ENCODE measurements at regions not wholly inside any gene's neighbourhood (a gene's known extent, or its start where the extent isn't known, plus 50 kb on each side); places are given as distances from the start of the nearest gene placed in this dataset.

DNA sequence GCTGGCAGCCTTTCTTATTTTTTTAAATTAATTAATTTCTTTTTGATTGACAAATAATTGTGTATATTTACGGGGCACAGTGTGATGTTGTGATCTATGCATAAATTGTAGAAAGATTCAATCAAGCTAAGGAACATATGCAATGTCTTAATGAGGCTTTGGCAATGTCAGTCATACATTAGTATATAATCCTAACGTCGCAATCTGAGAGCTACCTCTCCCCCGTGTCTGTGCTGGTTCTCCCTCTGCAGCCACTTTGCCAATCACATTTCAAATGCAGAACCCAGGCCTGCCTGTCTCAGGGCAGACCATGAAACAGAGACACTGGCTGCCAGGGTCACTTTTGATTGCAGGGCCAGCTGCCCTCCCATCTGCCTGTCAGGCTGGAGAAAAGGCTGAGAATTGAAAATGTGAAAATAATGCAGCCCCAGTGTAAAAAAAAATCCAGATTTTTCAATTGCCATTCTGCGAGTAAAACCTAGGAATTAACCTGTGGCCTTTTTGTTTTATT, 56.3 kb downstream of the SLC24A2 start:
- no peak for DNase-seq
- no peak for TF ChIP-seq CTCF (IDR thresholded peaks at IDR 0.05)
- no peak for TF ChIP-seq POLR2A (IDR thresholded peaks at IDR 0.05)
- Histone ChIP-seq H3K9me3 (no peaks in the 10 kb centered on the region), H3K4me3 (no peak overlapping the region), H3K4me1 (no peaks in the 10 kb centered on the region), H3K36me3 (ENCODE audit: low read depth, missing control alignments) (no peaks in the 10 kb centered on the region), H3K27me3 (no peaks in the 10 kb centered on the region), H3K27ac (no peak overlapping the region)
- 63 to 69% methylated on average over 5 of the region's 5 CpGs for WGBS, 2 donors
- intact Hi-C loops (cut with DNase I; ENCODE audit: low total_unique reads): no loop called here

- WGBS, 2 donors: 81 to 84% methylated on average over 5 of the region's 5 CpGs
- Histone ChIP-seq H3K4me3 (no peak overlapping the region), H3K27me3 (no peaks in the 10 kb centered on the region), H3K27ac (no peak overlapping the region), H3K9me3 (no peaks in the 10 kb centered on the region), H3K36me3 (ENCODE audit: low read depth, missing control alignments) (no peaks in the 10 kb centered on the region), H3K4me1 (no peaks in the 10 kb centered on the region)
- TF ChIP-seq POLR2A (IDR thresholded peaks at IDR 0.05) (no peak), CTCF (IDR thresholded peaks at IDR 0.05) (no peak)
- intact Hi-C loops (cut with DNase I; ENCODE audit: low total_unique reads): no loop called here
- no peak for DNase-seq
These were observed 60.7 kb downstream of the SLC24A2 start for GRCh38 chr9:19728101-19728500.

- TF ChIP-seq CTCF (IDR thresholded peaks at IDR 0.05): no peak
- no peak for TF ChIP-seq POLR2A (IDR thresholded peaks at IDR 0.05)
- DNase-seq: no peak
- H3K27ac ChIP-seq: no peak overlapping the region
- H3K9me3 ChIP-seq: no peaks in the 10 kb centered on the region
- intact Hi-C loops (cut with DNase I; ENCODE audit: low total_unique reads): no loop called here
- H3K27me3 ChIP-seq: no peaks in the 10 kb centered on the region
- H3K36me3 ChIP-seq (ENCODE audit: low read depth, missing control alignments): no peaks in the 10 kb centered on the region
- no peak overlapping the region for H3K4me3 ChIP-seq
- no peaks in the 10 kb centered on the region for H3K4me1 ChIP-seq
- 86 to 87% methylated on average over 5 of the region's 5 CpGs for WGBS, 2 donors
These were observed 62.9 kb downstream of the SLC24A2 start for GRCh38 chr9:19725970-19726369.

DNA sequence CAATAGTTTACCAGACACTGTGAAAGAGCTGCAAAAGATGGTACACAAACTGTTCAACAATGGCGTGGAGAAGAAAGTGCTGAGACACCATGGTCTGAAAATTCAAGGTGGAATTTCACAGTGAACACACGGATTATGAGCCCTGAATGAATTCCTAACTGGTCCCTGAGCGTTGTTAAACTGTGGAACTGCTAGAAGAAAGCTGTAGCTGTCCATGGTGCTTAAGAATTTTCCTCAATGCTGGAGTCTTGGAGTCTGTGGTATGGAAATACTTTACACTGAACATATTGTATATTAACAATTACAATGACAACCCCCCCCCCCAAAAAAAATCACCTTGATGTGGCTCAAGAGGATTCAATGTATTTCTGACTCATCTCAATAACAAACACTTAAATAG, 68.5 kb downstream of the SLC24A2 start:
- H3K4me3 ChIP-seq: no peak overlapping the region
- no peaks in the 10 kb centered on the region for H3K36me3 ChIP-seq (ENCODE audit: low read depth, missing control alignments)
- WGBS, 2 donors: 16 to 25% methylated on average over 3 of the region's 3 CpGs
- no peaks in the 10 kb centered on the region for H3K9me3 ChIP-seq
- TF ChIP-seq CTCF (IDR thresholded peaks at IDR 0.05): no peak
- TF ChIP-seq POLR2A (IDR thresholded peaks at IDR 0.05): no peak
- no peaks in the 10 kb centered on the region for H3K4me1 ChIP-seq
- intact Hi-C loops (cut with DNase I; ENCODE audit: low total_unique reads): no loop called here
- no peaks in the 10 kb centered on the region for H3K27me3 ChIP-seq
- H3K27ac ChIP-seq: no peak overlapping the region
- peak; percentile 15 for DNase-seq

- TF ChIP-seq CTCF (IDR thresholded peaks at IDR 0.05): no peak
- TF ChIP-seq POLR2A (IDR thresholded peaks at IDR 0.05): no peak
- H3K4me3 ChIP-seq: no peak overlapping the region
- no peak overlapping the region for H3K27ac ChIP-seq
- intact Hi-C loops (cut with DNase I; ENCODE audit: low total_unique reads): no loop called here
- no peaks in the 10 kb centered on the region for H3K27me3 ChIP-seq
- H3K9me3 ChIP-seq: no peaks in the 10 kb centered on the region
- H3K36me3 ChIP-seq (ENCODE audit: low read depth, missing control alignments): no peaks in the 10 kb centered on the region
- no peak for DNase-seq
- no peaks in the 10 kb centered on the region for H3K4me1 ChIP-seq
These were observed 85.1 kb downstream of the SLC24A2 start for GRCh38 chr9:19703702-19704101.
